ENCODE measurements at regions not wholly inside any gene's neighbourhood (a gene's known extent, or its start where the extent isn't known, plus 50 kb on each side); places are given as distances from the start of the nearest gene placed in this dataset.

DNA sequence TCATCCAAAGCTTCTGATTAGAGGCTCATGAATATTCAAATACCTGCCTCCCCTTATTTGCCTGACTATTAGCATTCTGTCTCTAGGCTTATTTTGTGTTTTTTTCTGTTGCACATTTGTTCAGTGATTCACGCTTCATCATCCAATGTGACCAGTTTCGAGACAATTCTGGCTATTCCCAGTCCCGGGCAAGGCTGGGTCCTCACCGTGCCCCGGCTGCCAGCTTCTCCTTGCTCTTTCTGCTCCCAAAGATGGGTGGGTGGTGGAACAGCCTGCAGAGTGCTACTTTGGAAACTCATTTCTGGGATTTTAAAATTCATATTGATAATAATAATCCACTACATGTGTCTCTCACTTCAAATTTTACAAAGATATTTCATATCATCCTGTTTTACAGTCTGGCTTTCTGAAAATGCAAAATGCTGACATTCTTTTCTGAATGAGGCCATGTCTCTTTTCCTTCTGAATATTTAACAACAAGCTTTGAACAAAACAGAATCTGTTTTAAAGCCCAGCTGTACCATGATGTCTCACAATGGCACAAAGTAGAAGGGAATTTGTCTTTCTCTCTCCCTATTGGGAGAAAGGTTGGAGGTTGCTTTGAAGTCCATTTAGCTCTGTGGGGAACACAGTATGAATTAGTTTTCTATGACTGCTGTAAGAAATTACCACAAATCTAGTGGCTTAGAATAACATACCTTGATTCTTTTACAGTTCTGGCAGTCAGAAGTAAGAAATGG, 116.9 kb upstream of the CDH13 start:
- Histone ChIP-seq H3K36me3 (ENCODE audit: control insufficient read depth in 2 of 2, extremely low read depth in 1 of 2, insufficient read depth in 2 of 2, low read length in 2 of 2) (no peaks in the 10 kb centered on the region), H2AFZ (ENCODE audit: low read depth, low read length) (no peak overlapping the region), H3K4me3 (replicated peaks in 1 of 3; ENCODE audit: insufficient read depth in 1 of 3, low read depth in 1 of 3, low read length in 3 of 3) (no peak overlapping the region), H3K27me3 (ENCODE audit: control insufficient read depth in 2 of 2, insufficient read depth in 2 of 2, low read length in 2 of 2) (peaks cover 2 to 4% of the 10 kb centered on the region in 2 experiments), H3K27ac (ENCODE audit: insufficient read depth, low read depth, low read length) (no peak overlapping the region), H3K9me1 (replicated peaks; ENCODE audit: control insufficient read depth, extremely low read depth, insufficient read depth, low read length) (no peaks in the 10 kb centered on the region), H3K9me3 (replicated peaks; ENCODE audit: control insufficient read depth, insufficient read depth, low read length) (no peaks in the 10 kb centered on the region), H3K79me2 (ENCODE audit: control insufficient read depth, insufficient read depth, low read length) (no peaks in the 10 kb centered on the region), H4K20me1 (replicated peaks; ENCODE audit: control insufficient read depth, extremely low read depth, insufficient read depth, low read length) (no peaks in the 10 kb centered on the region), H3K4me2 (ENCODE audit: insufficient read depth, low read length) (no peak overlapping the region), H3K4me1 (ENCODE audit: control insufficient read depth, extremely low read depth, insufficient read depth, low read length) (no peaks in the 10 kb centered on the region), H3K9ac (replicated peaks; ENCODE audit: extremely low read depth, insufficient read depth, low read length) (no peak overlapping the region)
- DNase-seq (ENCODE audit: low read depth, low spot score) (no peak), FAIRE-seq (no peak)
- intact Hi-C loops (cut with micrococcal nuclease) = no loop called here
- dilution Hi-C loops (cut with MboI; ENCODE audit: extremely low pct_ligation_motif_present, low sequenced_read_pairs) = no loop called here
- ChIA-PET CTCF (interaction anchor here (0.8 to 1.1 kb wide), 2 partner anchors 14 to 50 kb away, joined by 3 read pairs; no protein-coding TSS in a partner anchor), POLR2A (no interaction called here)
- TF ChIP-seq, protein P1, sequence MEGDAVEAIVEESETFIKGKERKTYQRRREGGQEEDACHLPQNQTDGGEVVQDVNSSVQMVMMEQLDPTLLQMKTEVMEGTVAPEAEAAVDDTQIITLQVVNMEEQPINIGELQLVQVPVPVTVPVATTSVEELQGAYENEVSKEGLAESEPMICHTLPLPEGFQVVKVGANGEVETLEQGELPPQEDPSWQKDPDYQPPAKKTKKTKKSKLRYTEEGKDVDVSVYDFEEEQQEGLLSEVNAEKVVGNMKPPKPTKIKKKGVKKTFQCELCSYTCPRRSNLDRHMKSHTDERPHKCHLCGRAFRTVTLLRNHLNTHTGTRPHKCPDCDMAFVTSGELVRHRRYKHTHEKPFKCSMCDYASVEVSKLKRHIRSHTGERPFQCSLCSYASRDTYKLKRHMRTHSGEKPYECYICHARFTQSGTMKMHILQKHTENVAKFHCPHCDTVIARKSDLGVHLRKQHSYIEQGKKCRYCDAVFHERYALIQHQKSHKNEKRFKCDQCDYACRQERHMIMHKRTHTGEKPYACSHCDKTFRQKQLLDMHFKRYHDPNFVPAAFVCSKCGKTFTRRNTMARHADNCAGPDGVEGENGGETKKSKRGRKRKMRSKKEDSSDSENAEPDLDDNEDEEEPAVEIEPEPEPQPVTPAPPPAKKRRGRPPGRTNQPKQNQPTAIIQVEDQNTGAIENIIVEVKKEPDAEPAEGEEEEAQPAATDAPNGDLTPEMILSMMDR (IDR thresholded peaks at IDR 0.05; ENCODE audit: extremely low read depth in 1 of 2, insufficient read depth in 1 of 2, low read depth in 1 of 2, low read length in 2 of 2) = no peak
- no peak for TF ChIP-seq POLR2A (IDR thresholded peaks at IDR 0.05; ENCODE audit: low read depth, low read length)
- no peak for TF ChIP-seq JUN (IDR thresholded peaks at IDR 0.05; ENCODE audit: borderline replicate concordance, insufficient read depth, insufficient read length, low read depth)
- TF ChIP-seq GATA2 (IDR thresholded peaks at IDR 0.05; ENCODE audit: insufficient read depth, insufficient read length, low read depth, low read length) = no peak
- TF ChIP-seq FOS (IDR thresholded peaks at IDR 0.05; ENCODE audit: borderline replicate concordance, insufficient read depth, low read length) = no peak
- TF ChIP-seq, protein P2, sequence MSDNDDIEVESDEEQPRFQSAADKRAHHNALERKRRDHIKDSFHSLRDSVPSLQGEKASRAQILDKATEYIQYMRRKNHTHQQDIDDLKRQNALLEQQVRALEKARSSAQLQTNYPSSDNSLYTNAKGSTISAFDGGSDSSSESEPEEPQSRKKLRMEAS (IDR thresholded peaks at IDR 0.05; ENCODE audit: insufficient read depth, insufficient read length) = no peak
- no peak for TF ChIP-seq EZH2 (IDR thresholded peaks at IDR 0.05; ENCODE audit: borderline replicate concordance, low read depth, low read length, severe bottlenecking)
- TF ChIP-seq POLR2AphosphoS5 (IDR thresholded peaks at IDR 0.05; ENCODE audit: insufficient read depth, low read depth, low read length) = no peak
- TF ChIP-seq MYC (IDR thresholded peaks at IDR 0.05; ENCODE audit: low read depth, low read length) = no peak
- no TSS peak for BruUV-seq (replicated peaks)

All from endothelial cell of umbilical vein (primary cell).